Common myeloid progenitor, CD34-positive (primary cell): ENCODE measurements at regions not wholly inside any gene's neighbourhood (a gene's known extent, or its start where the extent isn't known, plus 50 kb on each side); places are given as distances from the start of the nearest gene placed in this dataset.

Experiments
- CTCF ChIA-PET: fragments of 350-600 bp; sonication (Branson Sonifier 250); formaldehyde crosslinking; loops from one replicate; lab custom pipeline; 2021; ENCODE audit warnings: antibody characterized with exemption; lab: Charles Lee
- POLR2A ChIA-PET: fragments of 350-600 bp; sonication (Branson Sonifier 250); formaldehyde crosslinking; loops from one replicate; lab custom pipeline; 2021; ENCODE audit warnings: antibody characterized with exemption; lab: Charles Lee
- DNase-seq, 3 donors: peaks; one replicate each; pipeline versions ENCODE4 v3.0.0 to v3.0.0-alpha.2; 2013
- H3K27ac ChIP-seq, 2 experiments: 1 replicate in 1 of 2; 2 replicates in 1 of 2; pipeline ENCODE4 v1.7.0; 2013; ENCODE audit warnings: inconsistent platforms in 2 of 2, low read length in 2 of 2, mild to moderate bottlenecking in 2 of 2, low read depth in 1 of 2, moderate library complexity in 1 of 2; ENCODE audit not compliant: severe bottlenecking in 2 of 2, insufficient read depth in 1 of 2, poor library complexity in 1 of 2
- H3K27me3 ChIP-seq, 5 experiments: replicated peaks in 2 of 5; 1 replicate in 3 of 5; 2 replicates in 2 of 5; pipeline versions ENCODE4 v1.6.1 to v1.7.0; 2013; ENCODE audit warnings: low read length in 4 of 5, mild to moderate bottlenecking in 2 of 5, moderate library complexity in 2 of 5, inconsistent platforms in 1 of 5; ENCODE audit not compliant: insufficient read depth in 5 of 5, control insufficient read depth in 4 of 5
- H3K36me3 ChIP-seq, 4 experiments: 1 replicate in 2 of 4; 2 replicates in 2 of 4; pipeline versions ENCODE4 v1.6.1 to v1.7.0; 2013; ENCODE audit warnings: low read length in 3 of 4, control low read depth in 1 of 4, mild to moderate bottlenecking in 1 of 4; ENCODE audit not compliant: control insufficient read depth in 4 of 4, insufficient read depth in 4 of 4
- H3K4me1 ChIP-seq, 4 experiments: 1 replicate in 3 of 4; 2 replicates in 1 of 4; pipeline versions ENCODE4 v1.6.1 to v1.7.1; 2013; ENCODE audit warnings: low read length in 3 of 4, mild to moderate bottlenecking in 3 of 4, control low read depth in 1 of 4, inconsistent platforms in 1 of 4, moderate library complexity in 1 of 4; ENCODE audit not compliant: control insufficient read depth in 4 of 4, insufficient read depth in 4 of 4; ENCODE audit errors: control extremely low read depth in 1 of 4
- H3K4me3 ChIP-seq, 7 experiments: 1 replicate in 4 of 7; 2 replicates in 3 of 7; pipeline versions ENCODE4 v1.5.1 to v1.7.0; 2013; ENCODE audit warnings: mild to moderate bottlenecking in 7 of 7, low read length in 6 of 7, moderate library complexity in 6 of 7, inconsistent platforms in 2 of 7, low read depth in 2 of 7, control low read depth in 1 of 7; ENCODE audit not compliant: insufficient read depth in 4 of 7, control insufficient read depth in 1 of 7; ENCODE audit errors: extremely low read depth in 1 of 7
- H3K9me3 ChIP-seq, 5 experiments: 1 replicate in 4 of 5; 2 replicates in 1 of 5; pipeline versions ENCODE4 v1.6.1 to v1.7.1; 2013; ENCODE audit warnings: low read length in 4 of 5, mild to moderate bottlenecking in 2 of 5, inconsistent platforms in 1 of 5, low read depth in 1 of 5, moderate library complexity in 1 of 5; ENCODE audit not compliant: control insufficient read depth in 4 of 5, insufficient read depth in 2 of 5; ENCODE audit errors: control extremely low read depth in 1 of 5
- WGBS: methylation state at CpG from one replicate; pipeline ENCODE4 v1.1.5; 2013; ENCODE audit not compliant: insufficient coverage; 5-methylcytosine and 5-hydroxymethylcytosine counted together

- Histone ChIP-seq H3K27me3 (no peaks in the 10 kb centered on the region), H3K4me3 (no peak overlapping the region), H3K4me1 (no peaks in the 10 kb centered on the region), H3K9me3 (no peaks in the 10 kb centered on the region), H3K27ac (no peak overlapping the region), H3K36me3 (no peaks in the 10 kb centered on the region)
- no peak for DNase-seq
- ChIA-PET POLR2A (no interaction called here), CTCF (no interaction called here)
- WGBS, result no CpG with 5 or more reads among the region's 2 CpGs
These were observed 121.3 kb upstream of the EPHA4 start for GRCh38 chr2:221693365-221693764.

GRCh38 chr2:221691571-221691970 is 119.5 kb upstream of the EPHA4 start:
- ChIA-PET CTCF (no interaction called here), POLR2A (no interaction called here)
- WGBS, result no CpG with 5 or more reads among the region's 1 CpG
- no peak for DNase-seq
- Histone ChIP-seq H3K9me3 (no peaks in the 10 kb centered on the region), H3K36me3 (no peaks in the 10 kb centered on the region), H3K4me1 (no peaks in the 10 kb centered on the region), H3K27ac (no peak overlapping the region), H3K27me3 (no peaks in the 10 kb centered on the region), H3K4me3 (no peak overlapping the region)

- Histone ChIP-seq H3K4me3 (no peak overlapping the region), H3K36me3 (no peaks in the 10 kb centered on the region), H3K27ac (no peak overlapping the region), H3K4me1 (no peaks in the 10 kb centered on the region), H3K27me3 (no peaks in the 10 kb centered on the region), H3K9me3 (no peaks in the 10 kb centered on the region)
- WGBS, result 90% methylated on average over 6 of the region's 7 CpGs
- CTCF ChIA-PET, result interaction anchor here (1.3 kb wide), 1 partner anchor 27 kb away, joined by 4 read pairs; no protein-coding TSS in a partner anchor
- POLR2A ChIA-PET, result no interaction called here
- DNase-seq, result no peak
These were observed 117.0 kb upstream of the EPHA4 start for GRCh38 chr2:221689140-221689539.

GRCh38 chr2:221680548-221680947 is 108.4 kb upstream of the EPHA4 start:
- H3K4me1 ChIP-seq, result no peaks in the 10 kb centered on the region
- POLR2A ChIA-PET, result no interaction called here
- H3K27me3 ChIP-seq, result no peaks in the 10 kb centered on the region
- no peaks in the 10 kb centered on the region for H3K36me3 ChIP-seq
- no peak for DNase-seq
- H3K4me3 ChIP-seq, result no peak overlapping the region
- H3K9me3 ChIP-seq, result no peaks in the 10 kb centered on the region
- no peak overlapping the region for H3K27ac ChIP-seq
- CTCF ChIA-PET, result no interaction called here

- ChIA-PET POLR2A (no interaction called here), CTCF (no interaction called here)
- no peak overlapping the region for H3K4me3 ChIP-seq
- 100% methylated on average over 1 of the region's 1 CpG for WGBS
- no peak for DNase-seq
- no peaks in the 10 kb centered on the region for H3K36me3 ChIP-seq
- no peaks in the 10 kb centered on the region for H3K27me3 ChIP-seq
- H3K4me1 ChIP-seq, result no peaks in the 10 kb centered on the region
- H3K9me3 ChIP-seq, result no peaks in the 10 kb centered on the region
- H3K27ac ChIP-seq, result no peak overlapping the region
These were observed 105.6 kb upstream of the EPHA4 start for GRCh38 chr2:221677688-221678087.

- Histone ChIP-seq H3K36me3 (no peaks in the 10 kb centered on the region), H3K4me1 (no peaks in the 10 kb centered on the region), H3K9me3 (no peaks in the 10 kb centered on the region), H3K27me3 (no peaks in the 10 kb centered on the region), H3K4me3 (no peak overlapping the region), H3K27ac (no peak overlapping the region)
- POLR2A ChIA-PET, result no interaction called here
- WGBS, result 100% methylated on average over 2 of the region's 6 CpGs
- DNase-seq, result no peak
- CTCF ChIA-PET, result no interaction called here
These were observed 104.6 kb upstream of the EPHA4 start for GRCh38 chr2:221676566-221677172.

GRCh38 chr2:221675201-221675908 is 103.3 kb upstream of the EPHA4 start:
- no peak for DNase-seq
- H3K36me3 ChIP-seq, result no peaks in the 10 kb centered on the region
- WGBS, result 33% methylated on average over 1 of the region's 5 CpGs
- H3K27me3 ChIP-seq, result no peaks in the 10 kb centered on the region
- no peaks in the 10 kb centered on the region for H3K4me1 ChIP-seq
- H3K27ac ChIP-seq, result no peak overlapping the region
- ChIA-PET CTCF (no interaction called here), POLR2A (no interaction called here)
- H3K4me3 ChIP-seq, result no peak overlapping the region
- no peaks in the 10 kb centered on the region for H3K9me3 ChIP-seq
